ENCODE measurements at regions not wholly inside any gene's neighbourhood (a gene's known extent, or its start where the extent isn't known, plus 50 kb on each side); places are given as distances from the start of the nearest gene placed in this dataset.

- no peak overlapping the region for H3K4me3 ChIP-seq (ENCODE audit: low read depth, low read length)
- TF ChIP-seq CTCF (IDR thresholded peaks at IDR 0.05; ENCODE audit: low read depth, low read length, missing control alignments): no peak
- DNase-seq (ENCODE audit: low read depth): no peak
These were observed 77.0 kb upstream of the ARHGAP29 start for GRCh38 chr1:94314222-94314858.

- DNase-seq (ENCODE audit: low read depth): no peak
- TF ChIP-seq CTCF (IDR thresholded peaks at IDR 0.05; ENCODE audit: low read depth, low read length, missing control alignments): no peak
- no peak overlapping the region for H3K4me3 ChIP-seq (ENCODE audit: low read depth, low read length)
These were observed 73.3 kb upstream of the ARHGAP29 start for GRCh38 chr1:94310570-94311270.

- no peak for TF ChIP-seq CTCF (IDR thresholded peaks at IDR 0.05; ENCODE audit: low read depth, low read length, missing control alignments)
- no peak overlapping the region for H3K4me3 ChIP-seq (ENCODE audit: low read depth, low read length)
- DNase-seq (ENCODE audit: low read depth): no peak
These were observed 72.6 kb upstream of the ARHGAP29 start for GRCh38 chr1:94309829-94310569.

- no peak for TF ChIP-seq CTCF (IDR thresholded peaks at IDR 0.05; ENCODE audit: low read depth, low read length, missing control alignments)
- no peak for DNase-seq (ENCODE audit: low read depth)
- no peak overlapping the region for H3K4me3 ChIP-seq (ENCODE audit: low read depth, low read length)
These were observed 71.8 kb upstream of the ARHGAP29 start for GRCh38 chr1:94309216-94309615.

GRCh38 chr1:94306521-94306920 is 69.1 kb upstream of the ARHGAP29 start:
- H3K4me3 ChIP-seq (ENCODE audit: low read depth, low read length): no peak overlapping the region
- no peak for TF ChIP-seq CTCF (IDR thresholded peaks at IDR 0.05; ENCODE audit: low read depth, low read length, missing control alignments)
- no peak for DNase-seq (ENCODE audit: low read depth)

- no peak for TF ChIP-seq CTCF (IDR thresholded peaks at IDR 0.05; ENCODE audit: low read depth, low read length, missing control alignments)
- no peak overlapping the region for H3K4me3 ChIP-seq (ENCODE audit: low read depth, low read length)
- DNase-seq (ENCODE audit: low read depth): no peak
These were observed 68.3 kb upstream of the ARHGAP29 start for GRCh38 chr1:94305704-94306103.

Measured in GM12864 (cell line).